ENCODE measurements at regions not wholly inside any gene's neighbourhood (a gene's known extent, or its start where the extent isn't known, plus 50 kb on each side); places are given as distances from the start of the nearest gene placed in this dataset.

DNA sequence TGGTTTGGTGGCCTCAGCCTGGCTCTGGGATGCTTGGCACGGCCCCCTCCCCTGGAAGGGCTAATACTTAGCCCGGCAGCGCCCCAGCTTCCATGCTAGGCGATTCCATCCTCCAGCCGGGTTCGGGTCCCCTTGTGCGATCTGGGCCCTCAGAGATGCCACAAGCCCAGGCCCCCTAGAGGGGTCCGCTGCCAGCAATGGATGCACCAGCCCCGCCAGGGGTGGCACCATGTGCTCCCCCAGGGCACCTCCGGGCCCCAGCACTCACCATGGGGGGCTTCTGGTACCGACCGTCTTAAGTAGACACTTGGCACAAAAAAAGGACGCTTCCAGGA, 125.7 kb upstream of the KCTD7 start:
- TF ChIP-seq, protein P1, sequence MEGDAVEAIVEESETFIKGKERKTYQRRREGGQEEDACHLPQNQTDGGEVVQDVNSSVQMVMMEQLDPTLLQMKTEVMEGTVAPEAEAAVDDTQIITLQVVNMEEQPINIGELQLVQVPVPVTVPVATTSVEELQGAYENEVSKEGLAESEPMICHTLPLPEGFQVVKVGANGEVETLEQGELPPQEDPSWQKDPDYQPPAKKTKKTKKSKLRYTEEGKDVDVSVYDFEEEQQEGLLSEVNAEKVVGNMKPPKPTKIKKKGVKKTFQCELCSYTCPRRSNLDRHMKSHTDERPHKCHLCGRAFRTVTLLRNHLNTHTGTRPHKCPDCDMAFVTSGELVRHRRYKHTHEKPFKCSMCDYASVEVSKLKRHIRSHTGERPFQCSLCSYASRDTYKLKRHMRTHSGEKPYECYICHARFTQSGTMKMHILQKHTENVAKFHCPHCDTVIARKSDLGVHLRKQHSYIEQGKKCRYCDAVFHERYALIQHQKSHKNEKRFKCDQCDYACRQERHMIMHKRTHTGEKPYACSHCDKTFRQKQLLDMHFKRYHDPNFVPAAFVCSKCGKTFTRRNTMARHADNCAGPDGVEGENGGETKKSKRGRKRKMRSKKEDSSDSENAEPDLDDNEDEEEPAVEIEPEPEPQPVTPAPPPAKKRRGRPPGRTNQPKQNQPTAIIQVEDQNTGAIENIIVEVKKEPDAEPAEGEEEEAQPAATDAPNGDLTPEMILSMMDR (IDR thresholded peaks at IDR 0.05; ENCODE audit: borderline replicate concordance, extremely low read depth, low read length, poor library complexity, severe bottlenecking), result no peak
- TF ChIP-seq EZH2 (IDR thresholded peaks at IDR 0.05; ENCODE audit: borderline replicate concordance, low read depth, low read length, severe bottlenecking), result no peak

All from DND-41 (cell line).